Endothelial cell of umbilical vein (primary cell): ENCODE measurements at regions not wholly inside any gene's neighbourhood (a gene's known extent, or its start where the extent isn't known, plus 50 kb on each side); places are given as distances from the start of the nearest gene placed in this dataset.

Experiments used
- BruUV-seq: library from RNA; stranded (reverse); fragments of 400-500 nt; replicated peaks from 2 replicates; lab custom pipeline; 2021; lab: Mats Ljungman, UMichigan
- CTCF ChIA-PET: fragments of 300-600, 350-600 bp; sonication (Branson Sonifier 250); formaldehyde crosslinking; loops from one replicate; lab custom pipeline; 2021; ENCODE audit warnings: antibody characterized with exemption, inconsistent platforms; lab: Charles Lee
- POLR2A ChIA-PET: fragments of 300-600, 350-600 bp; sonication (Branson Sonifier 250); formaldehyde crosslinking; loops from one replicate; lab custom pipeline; 2021; ENCODE audit warnings: antibody characterized with exemption, inconsistent platforms; lab: Charles Lee
- DNase-seq: peaks from one replicate; pipeline ENCODE4 v3.0.0-alpha.2; 2011; ENCODE audit warnings: low read depth, low spot score
- FAIRE-seq: peaks from 2 replicates; lab custom pipeline; 2011; peaks lifted over from hg19 to GRCh38; lab: Jason Lieb, UNC
- H2AFZ ChIP-seq: 2 replicates; pipeline ENCODE4 v1.6.0; 2012; ENCODE audit warnings: low read depth, low read length, control low read depth, inconsistent platforms
- H3K27ac ChIP-seq: 2 replicates; pipeline ENCODE4 v1.5.1; 2011; ENCODE audit warnings: low read depth, mild to moderate bottlenecking, control low read depth, low read length, moderate library complexity; ENCODE audit not compliant: insufficient read depth
- H3K27me3 ChIP-seq, 2 experiments: 2 replicates each; pipeline versions ENCODE4 v1.6.0 to v1.6.1; 2011; ENCODE audit warnings: low read length in 2 of 2, mixed read lengths in 1 of 2; ENCODE audit not compliant: control insufficient read depth in 2 of 2, insufficient read depth in 2 of 2
- H3K36me3 ChIP-seq, 2 experiments: 2 replicates in 1 of 2; 3 replicates in 1 of 2; pipeline ENCODE4 v1.5.1; 2011; ENCODE audit warnings: low read length in 2 of 2, mild to moderate bottlenecking in 1 of 2, moderate library complexity in 1 of 2; ENCODE audit not compliant: control insufficient read depth in 2 of 2, insufficient read depth in 2 of 2; ENCODE audit errors: extremely low read depth in 1 of 2
- H3K4me1 ChIP-seq: 3 replicates; pipeline ENCODE4 v1.5.1; 2011; ENCODE audit warnings: mild to moderate bottlenecking, low read length; ENCODE audit not compliant: control insufficient read depth, insufficient read depth; ENCODE audit errors: extremely low read depth
- H3K4me2 ChIP-seq: 2 replicates; pipeline ENCODE4 v1.6.1; 2011; ENCODE audit warnings: low read length, control low read depth, mixed read lengths; ENCODE audit not compliant: insufficient read depth
- H3K4me3 ChIP-seq, 3 experiments: fragments of 200-600 bp in 1 of 3; sonication (generic), shearing (Covaris generic) in 1 of 3; replicated peaks in 1 of 3; 2 replicates each; pipeline ENCODE4 v1.5.1; 2011 to 2016; ENCODE audit warnings: control low read depth in 3 of 3, low read length in 3 of 3, mild to moderate bottlenecking in 2 of 3, inconsistent platforms in 1 of 3, low read depth in 1 of 3, moderate library complexity in 1 of 3; ENCODE audit not compliant: insufficient read depth in 1 of 3
- H3K79me2 ChIP-seq: 2 replicates; pipeline ENCODE4 v1.6.0; 2012; ENCODE audit warnings: low read length, inconsistent platforms; ENCODE audit not compliant: control insufficient read depth, insufficient read depth
- H3K9ac ChIP-seq: replicated peaks from 2 replicates; pipeline ENCODE3; 2011; ENCODE audit warnings: low read length, control low read depth; ENCODE audit not compliant: insufficient read depth; ENCODE audit errors: extremely low read depth
- H3K9me1 ChIP-seq: replicated peaks from 3 replicates; pipeline ENCODE4 v1.6.0; 2011; ENCODE audit warnings: mild to moderate bottlenecking, low read length; ENCODE audit not compliant: control insufficient read depth, insufficient read depth; ENCODE audit errors: extremely low read depth
- H3K9me3 ChIP-seq: replicated peaks from 2 replicates; pipeline ENCODE4 v1.5.1; 2012; ENCODE audit warnings: low read length, inconsistent platforms; ENCODE audit not compliant: control insufficient read depth, insufficient read depth
- H4K20me1 ChIP-seq: replicated peaks from 2 replicates; pipeline ENCODE3; 2011; ENCODE audit warnings: mild to moderate bottlenecking, low read length; ENCODE audit not compliant: control insufficient read depth, insufficient read depth; ENCODE audit errors: extremely low read depth
- CTCF ChIP-seq, 2 donors: IDR thresholded peaks; 1 replicate in 1 of 2; 2 replicates in 1 of 2; pipeline ENCODE4 v1.5.1; 2011; ENCODE audit warnings: low read length in 2 of 2, mild to moderate bottlenecking in 2 of 2, moderate library complexity in 2 of 2, control low read depth in 1 of 2, inconsistent platforms in 1 of 2, low read depth in 1 of 2; ENCODE audit not compliant: insufficient read depth in 1 of 2; ENCODE audit errors: extremely low read depth in 1 of 2
- EZH2 ChIP-seq: IDR thresholded peaks from 2 replicates; pipeline ENCODE4 v1.6.1; 2012; ENCODE audit warnings: borderline replicate concordance, low read depth, mild to moderate bottlenecking, moderate library complexity, low read length, inconsistent platforms; ENCODE audit not compliant: severe bottlenecking
- FOS ChIP-seq: IDR thresholded peaks from 2 replicates; pipeline ENCODE4 v1.6.1; 2011; ENCODE audit warnings: mild to moderate bottlenecking, low read length, moderate library complexity, borderline replicate concordance; ENCODE audit not compliant: insufficient read depth
- GATA2 ChIP-seq: IDR thresholded peaks from 2 replicates; pipeline ENCODE4 v1.7.0; 2011; ENCODE audit warnings: low read depth, mild to moderate bottlenecking, moderate library complexity, mixed read lengths, low read length; ENCODE audit not compliant: insufficient read length, insufficient read depth
- JUN ChIP-seq: IDR thresholded peaks from 2 replicates; pipeline ENCODE4 v1.6.1; 2011; ENCODE audit warnings: borderline replicate concordance, low read depth; ENCODE audit not compliant: insufficient read length, insufficient read depth
- MAX ChIP-seq: IDR thresholded peaks from 2 replicates; pipeline ENCODE4 v1.6.1; 2011; ENCODE audit not compliant: insufficient read depth, insufficient read length
- MYC ChIP-seq: IDR thresholded peaks from one replicate; pipeline ENCODE4 v1.6.1; 2011; ENCODE audit warnings: mild to moderate bottlenecking, low read depth, low read length
- POLR2A ChIP-seq: IDR thresholded peaks from 2 replicates; pipeline ENCODE4 v1.6.1; 2012; ENCODE audit warnings: low read depth, mild to moderate bottlenecking, control low read depth, low read length
- POLR2AphosphoS5 ChIP-seq: IDR thresholded peaks from 2 replicates; pipeline ENCODE4 v1.6.1; 2012; ENCODE audit warnings: low read depth, mild to moderate bottlenecking, control low read depth, low read length, moderate library complexity; ENCODE audit not compliant: insufficient read depth
- dilution Hi-C: fragments of 300-500 bp; cut with MboI; formaldehyde crosslinking; loops from one replicate; pipeline ENCODE4 v1.15.0; 2019; ENCODE audit warnings: low sequenced_read_pairs; ENCODE audit not compliant: extremely low pct_ligation_motif_present
- intact Hi-C: fragments of 100-400 bp; cut with micrococcal nuclease; formaldehyde crosslinking; loops from one replicate; pipeline ENCODE4 v1.10.0; 2022

GRCh38 chrX:114017086-114017485, 566.8 kb upstream of the HTR2C start:
- Histone ChIP-seq H3K4me3 (no peak overlapping the region), H3K9me3 (no peaks in the 10 kb centered on the region), H3K36me3 (no peaks in the 10 kb centered on the region), H3K9ac (no peak overlapping the region), H3K27ac (no peak overlapping the region), H4K20me1 (no peaks in the 10 kb centered on the region), H2AFZ (no peak overlapping the region), H3K4me2 (no peak overlapping the region), H3K9me1 (no peaks in the 10 kb centered on the region), H3K79me2 (no peaks in the 10 kb centered on the region), H3K27me3 (no peaks in the 10 kb centered on the region), H3K4me1 (no peaks in the 10 kb centered on the region)
- no TSS peak for BruUV-seq
- ChIA-PET CTCF (no interaction called here), POLR2A (no interaction called here)
- intact Hi-C loops (no loop called here), dilution Hi-C loops (no loop called here)
- no peak for TF ChIP-seq POLR2A
- no peak for TF ChIP-seq FOS
- no peak for TF ChIP-seq JUN
- TF ChIP-seq CTCF (IDR thresholded peaks at IDR 0.05; ENCODE audit: extremely low read depth in 1 of 2, insufficient read depth in 1 of 2, low read depth in 1 of 2, low read length in 2 of 2) = no peak
- no peak for TF ChIP-seq MAX
- no peak for TF ChIP-seq EZH2
- no peak for TF ChIP-seq MYC
- TF ChIP-seq GATA2 = no peak
- no peak for TF ChIP-seq POLR2AphosphoS5
- DNase-seq (no peak), FAIRE-seq (no peak)
